ENCODE measurements at regions not wholly inside any gene's neighbourhood (a gene's known extent, or its start where the extent isn't known, plus 50 kb on each side); places are given as distances from the start of the nearest gene placed in this dataset.

DNA sequence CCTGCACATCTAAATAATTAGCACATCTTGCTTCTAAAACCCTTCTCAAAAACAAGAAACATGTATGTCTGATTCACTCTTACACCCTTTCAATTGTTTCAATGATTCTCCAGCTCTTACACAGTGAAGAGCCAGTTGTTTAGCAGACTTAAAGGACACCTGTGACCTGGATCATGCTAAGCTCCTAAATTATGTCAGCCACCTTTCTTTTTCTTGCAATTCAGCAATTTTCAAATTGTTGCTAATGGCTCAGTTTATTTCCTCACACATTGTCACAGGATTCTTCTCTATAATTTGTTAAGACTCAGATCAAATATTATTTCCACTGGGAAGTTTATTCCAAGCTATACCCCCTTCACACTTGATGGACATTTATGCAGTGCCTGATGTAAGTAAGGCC, 413.2 kb downstream of the PLA2G4A start:
- DNase-seq, result no peak

GRCh38 chr1:187244623-187245022, 415.9 kb downstream of the PLA2G4A start:
- no peak for DNase-seq

GRCh38 chr1:187245201-187245600, 416.5 kb downstream of the PLA2G4A start:
- no peak for DNase-seq

GRCh38 chr1:187249196-187249595, 420.4 kb downstream of the PLA2G4A start:
- DNase-seq, result no peak

DNA sequence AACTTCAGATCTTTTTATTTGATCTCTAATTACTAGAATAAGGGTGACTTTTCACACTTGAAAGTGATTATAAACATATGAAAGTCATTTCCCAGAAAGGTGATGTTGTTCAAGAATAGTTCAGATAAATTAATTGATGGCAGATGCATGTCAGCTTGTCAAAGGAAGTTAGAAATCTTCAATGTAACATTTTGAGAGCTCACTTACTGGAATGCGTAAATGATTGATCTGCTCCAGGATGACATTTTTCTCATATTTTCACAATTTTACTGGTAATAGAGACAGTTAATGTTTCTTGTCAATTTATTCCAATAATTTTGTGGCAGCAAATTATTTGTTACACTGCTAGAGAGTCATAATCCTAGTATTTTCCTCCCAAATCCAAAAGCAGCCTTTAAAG, 424.2 kb downstream of the PLA2G4A start:
- DNase-seq, result no peak

DNA sequence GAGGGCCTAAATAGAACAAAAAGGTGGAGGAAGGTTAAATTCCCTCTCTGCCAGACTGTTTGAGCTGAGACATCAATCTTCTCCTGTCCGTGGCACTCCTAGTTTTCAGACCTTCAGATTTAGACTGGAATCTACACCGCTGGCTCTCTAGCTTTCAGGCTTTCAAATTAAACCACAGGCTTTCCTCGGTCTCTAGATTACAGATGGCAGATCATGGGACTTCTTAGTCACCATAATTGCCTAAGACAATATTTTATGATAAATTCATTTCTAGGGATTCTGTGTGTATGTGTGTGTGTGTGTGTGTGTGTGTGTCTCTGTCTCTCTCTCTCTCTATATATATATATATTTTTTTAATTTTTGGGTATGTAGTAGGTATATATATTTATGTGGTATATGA, 428.7 kb downstream of the PLA2G4A start:
- DNase-seq, result no peak

- DNase-seq, result peak; percentile 45
Measured at GRCh38 chr1:187261637-187262036, 432.9 kb downstream of the PLA2G4A start.

GRCh38 chr1:187262731-187263130, 434.0 kb downstream of the PLA2G4A start:
- no peak for DNase-seq

- peak; percentile 85 for DNase-seq
Measured at GRCh38 chr1:187264995-187265602, 436.4 kb downstream of the PLA2G4A start.

GRCh38 chr1:187266051-187266450, 437.3 kb downstream of the PLA2G4A start:
- no peak for DNase-seq

DNA sequence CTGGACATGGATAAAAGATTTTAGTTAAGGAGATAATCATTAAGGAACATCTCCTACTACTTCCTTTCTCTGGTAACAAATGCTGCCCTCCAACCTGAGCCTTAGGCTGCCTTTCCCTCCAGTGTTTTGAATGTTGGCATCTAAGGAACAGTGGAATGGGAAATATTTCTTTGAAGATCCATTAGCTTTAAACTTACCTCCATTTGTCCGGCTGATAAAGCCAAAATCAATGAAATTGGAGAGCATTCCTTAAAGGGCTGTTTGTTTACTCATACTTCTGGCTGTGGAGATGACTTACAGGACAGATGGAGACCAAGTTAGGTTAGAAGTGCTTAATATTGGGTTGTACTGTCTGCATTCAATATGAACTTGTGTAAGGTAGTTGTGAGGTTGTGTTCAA, 439.1 kb downstream of the PLA2G4A start:
- DNase-seq, result no peak

DNA sequence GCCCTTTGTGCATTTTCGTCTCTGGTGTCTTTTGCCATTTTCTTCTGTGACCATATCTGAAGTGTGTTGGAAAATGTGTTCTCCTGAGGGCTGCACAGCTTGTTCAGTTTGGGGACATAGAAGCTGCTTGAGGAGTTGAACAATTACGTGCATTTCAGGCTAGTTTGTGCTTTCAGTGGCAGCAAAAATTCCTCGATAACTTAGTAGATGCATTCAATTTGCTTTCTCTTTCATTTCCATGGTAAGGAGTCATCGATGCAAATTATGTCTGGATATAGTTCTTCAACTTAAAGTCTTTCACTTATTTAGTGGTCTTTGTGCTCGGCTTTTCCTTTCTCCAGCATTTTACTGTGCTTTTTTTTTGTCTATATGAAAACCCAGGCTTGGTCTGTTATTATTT, 441.5 kb downstream of the PLA2G4A start:
- DNase-seq, result no peak

DNA sequence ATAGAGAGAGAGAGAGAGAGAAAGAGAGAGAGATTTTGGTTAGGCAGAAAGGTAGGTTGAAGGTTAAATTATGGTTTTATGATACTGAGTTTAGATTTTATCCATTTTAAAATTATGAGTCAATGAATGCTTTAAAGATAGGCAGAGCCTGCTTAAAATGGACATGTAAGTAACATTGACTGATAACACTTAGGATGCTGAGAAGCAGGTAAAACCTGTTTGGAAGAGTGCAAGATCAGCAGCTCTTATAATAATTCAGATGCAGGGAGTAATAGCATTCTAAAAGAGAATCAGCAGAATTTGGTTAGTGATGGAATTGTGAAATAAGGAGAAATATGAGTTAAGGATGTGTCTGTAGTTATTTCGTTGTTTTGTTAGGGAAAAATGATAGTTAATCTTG, 446.6 kb downstream of the PLA2G4A start:
- no peak for DNase-seq

- no peak for DNase-seq
Measured at GRCh38 chr1:187275985-187276575, 447.3 kb downstream of the PLA2G4A start.

DNA sequence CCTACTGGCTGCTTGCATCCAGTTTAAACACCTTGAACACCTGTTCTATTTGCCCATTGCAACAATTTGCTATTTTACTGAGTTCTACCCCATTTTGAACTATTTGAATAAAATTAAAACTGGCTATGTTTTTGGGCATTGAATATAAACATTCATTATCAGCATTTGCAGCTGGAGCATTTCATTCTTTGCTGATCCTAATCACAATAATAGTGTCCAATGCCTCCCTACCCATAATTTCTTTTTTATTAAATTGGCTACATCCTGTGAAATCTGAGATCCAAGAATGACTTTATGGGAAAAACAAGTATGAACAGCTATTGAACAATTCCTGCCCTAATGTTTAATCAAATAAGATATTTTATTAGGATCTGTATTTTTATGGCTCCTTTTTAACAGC, 447.9 kb downstream of the PLA2G4A start:
- no peak for DNase-seq

- DNase-seq, result no peak
Measured at GRCh38 chr1:187280031-187280430, 451.3 kb downstream of the PLA2G4A start.

- DNase-seq, result no peak
Measured at GRCh38 chr1:187281085-187281484, 452.3 kb downstream of the PLA2G4A start.

DNA sequence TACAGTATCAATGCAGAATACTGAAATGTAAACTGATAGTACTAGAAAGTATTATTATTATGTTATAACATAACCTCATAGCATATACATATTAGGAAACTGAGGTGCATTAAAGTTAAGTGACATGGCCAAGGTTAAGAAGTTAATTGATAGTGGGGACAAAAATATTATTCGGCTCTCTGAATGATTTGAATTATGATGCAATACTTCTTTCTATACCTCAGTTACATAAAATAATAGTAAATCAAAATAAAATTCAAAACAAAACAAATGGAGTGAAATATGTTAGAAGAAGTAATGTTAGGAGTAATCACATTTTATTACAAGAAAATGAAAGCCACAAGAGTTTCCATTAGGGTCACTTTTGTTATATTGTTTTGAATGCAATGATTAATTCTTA, 455.2 kb downstream of the PLA2G4A start:
- no peak for DNase-seq

DNA sequence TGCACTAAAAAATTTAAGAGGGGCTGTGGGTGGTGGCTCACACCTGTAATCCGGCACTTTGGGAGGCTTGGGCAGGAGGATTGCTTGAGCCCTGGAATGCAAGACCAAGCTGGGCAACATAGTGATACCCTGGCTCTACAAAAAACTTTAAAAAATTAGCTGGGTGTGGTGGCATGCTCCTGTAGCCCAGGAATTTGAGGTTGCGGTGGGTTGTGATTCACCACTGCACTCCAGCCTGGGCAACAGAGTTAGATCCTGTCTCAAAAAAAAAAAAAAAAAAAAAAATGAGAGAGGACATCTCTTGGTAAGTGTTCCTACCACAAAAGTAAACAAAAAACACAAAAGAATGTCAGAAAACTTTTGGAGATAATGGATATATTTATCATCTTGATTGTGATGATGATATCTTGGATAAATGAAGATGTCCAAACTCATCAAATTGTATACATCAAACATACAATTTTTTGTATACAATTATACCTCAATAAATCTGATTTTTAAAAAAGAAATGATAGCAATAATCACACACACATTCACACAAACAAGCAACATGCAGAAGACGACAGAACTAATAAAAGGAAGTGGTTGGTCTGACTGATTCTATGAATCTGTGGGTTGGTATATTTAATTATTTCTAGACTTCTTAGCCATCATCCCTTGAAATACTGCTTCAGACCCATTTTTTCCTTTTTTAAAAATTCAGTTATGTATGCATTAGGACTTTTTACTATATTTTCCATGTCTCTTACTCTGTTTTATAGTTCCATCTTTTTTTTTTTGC, 465.9 kb downstream of the PLA2G4A start:
- DNase-seq, result no peak

GRCh38 chr1:187300081-187300480, 471.3 kb downstream of the PLA2G4A start:
- DNase-seq, result no peak

DNA sequence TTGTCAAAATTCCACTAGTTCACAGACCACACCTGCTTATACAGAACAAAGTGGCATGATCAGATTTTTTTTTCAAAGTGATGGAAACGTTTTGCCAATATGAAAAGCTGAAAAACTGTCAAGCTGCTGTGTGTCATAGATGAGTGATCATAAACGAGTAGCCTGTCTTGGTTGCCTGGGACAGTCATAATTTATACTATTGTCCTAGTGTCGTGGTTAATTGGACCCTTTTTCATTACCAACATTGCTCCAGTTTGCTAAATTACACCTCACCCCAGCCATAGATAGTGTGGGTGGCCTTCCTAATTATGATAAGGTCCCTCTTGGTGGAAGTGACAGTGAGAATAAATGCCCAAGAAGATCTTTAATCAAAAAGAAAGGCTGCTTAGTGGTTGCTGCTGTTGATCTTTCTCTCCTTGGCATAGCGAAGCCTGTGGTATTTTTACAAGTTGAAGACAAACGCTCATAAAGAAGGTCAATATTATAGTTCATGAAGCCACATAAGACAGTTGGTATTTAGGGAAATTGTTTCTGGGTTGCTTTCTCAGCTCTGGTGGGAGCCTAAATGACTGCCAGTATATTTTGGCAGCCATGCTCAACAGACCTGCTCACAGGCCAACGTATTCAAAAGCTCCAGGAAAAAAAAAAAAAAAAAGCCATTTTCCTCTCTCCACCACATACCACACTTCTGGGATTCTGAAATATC, 478.1 kb downstream of the PLA2G4A start:
- DNase-seq, result no peak

DNA sequence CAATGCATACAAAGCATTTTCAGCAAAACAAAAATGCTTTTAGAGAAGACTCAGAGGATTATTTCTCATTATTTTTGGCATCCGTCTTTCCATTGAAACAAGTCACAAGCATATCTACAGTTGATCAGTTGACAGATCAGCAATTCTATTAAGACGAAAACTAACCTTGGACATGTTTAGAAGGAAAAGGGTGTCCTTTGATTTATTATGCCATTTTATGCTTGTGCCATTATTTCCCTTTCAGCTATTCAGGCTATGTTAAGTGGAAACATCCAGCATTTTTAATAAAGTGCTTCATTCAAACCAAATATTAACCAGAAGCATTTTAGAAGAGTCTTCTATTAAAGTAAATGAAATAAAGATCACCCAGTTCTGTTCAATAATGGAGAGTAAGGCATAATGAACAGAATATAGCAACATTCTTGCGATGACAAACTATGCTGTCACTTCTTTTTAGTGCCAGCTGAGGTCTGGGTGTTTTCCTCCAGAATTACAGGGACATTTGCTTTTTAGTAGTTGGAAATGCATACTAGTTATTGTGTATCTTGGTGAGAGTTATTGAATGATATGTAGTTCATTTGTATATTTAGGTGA, 481.4 kb downstream of the PLA2G4A start:
- no peak for DNase-seq

- DNase-seq, result no peak
Measured at GRCh38 chr1:187313115-187313514, 484.4 kb downstream of the PLA2G4A start.
